ENCODE measurements at regions not wholly inside any gene's neighbourhood (a gene's known extent, or its start where the extent isn't known, plus 50 kb on each side); places are given as distances from the start of the nearest gene placed in this dataset.

DNA sequence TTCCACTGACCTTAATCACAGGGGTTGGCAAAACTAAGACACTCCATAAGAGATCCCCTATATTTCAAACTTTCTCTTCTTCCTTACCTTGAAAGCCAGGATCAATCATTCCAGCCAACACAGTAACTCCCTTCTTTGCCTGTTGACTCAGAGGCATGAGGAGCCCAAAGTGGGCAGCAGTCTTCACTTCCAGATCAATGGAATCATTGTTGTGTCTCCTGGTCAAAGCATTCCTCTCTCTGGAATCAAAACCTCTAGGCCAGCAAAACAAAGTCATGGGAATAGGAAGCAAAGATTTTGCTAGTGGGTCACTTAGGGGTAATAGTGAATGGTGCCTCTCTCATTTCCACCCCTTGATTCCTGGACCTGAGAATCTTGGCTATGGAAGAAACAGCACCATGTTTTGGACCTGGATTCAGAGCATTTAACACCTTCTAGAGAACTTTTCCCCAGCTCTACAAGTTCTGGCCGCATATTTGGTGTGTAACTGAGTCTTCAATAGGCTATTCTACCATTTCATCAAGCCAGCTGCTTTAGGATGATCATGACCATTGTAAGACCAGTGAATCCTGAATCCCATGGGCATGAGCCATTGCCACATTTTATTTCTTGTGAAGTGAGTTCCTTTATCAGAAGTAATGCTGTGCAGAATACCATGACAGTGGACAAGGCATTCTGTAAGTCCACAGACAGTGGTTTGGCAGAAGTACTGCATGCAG lies 65.7 kb upstream of the SERPINE2 start:
- H4K20me1 ChIP-seq (ENCODE audit: insufficient read depth, low read length) = no peaks in the 10 kb centered on the region
- Mint-ChIP-seq H3K27me3 (ENCODE audit: low read depth, unreplicated experiment) (no peaks in the 10 kb centered on the region), H3K4me3 (ENCODE audit: unreplicated experiment) (no peak overlapping the region), H3K4me1 (ENCODE audit: low read depth, unreplicated experiment) (peaks cover 35% of the 10 kb centered on the region), H3K36me3 (ENCODE audit: low read depth, unreplicated experiment) (peaks cover 1% of the 10 kb centered on the region), H3K27ac (ENCODE audit: unreplicated experiment) (peak overlapping the region; percentile 82), H3K9me3 (ENCODE audit: unreplicated experiment) (peaks cover 4% of the 10 kb centered on the region)
- H3K4me3 ChIP-seq (ENCODE audit: insufficient read depth, low read depth, low read length) = no peak overlapping the region
- H3K4me1 ChIP-seq (ENCODE audit: insufficient read depth, low read length) = peaks cover 14% of the 10 kb centered on the region
- H3K27ac ChIP-seq (ENCODE audit: low read depth, low read length) = no peak overlapping the region
- FAIRE-seq (peak; percentile 60), DNase-seq (ENCODE audit: low read depth) (no peak)
- H3K36me3 ChIP-seq (ENCODE audit: insufficient read depth, low read length) = no peaks in the 10 kb centered on the region
- no peaks in the 10 kb centered on the region for H3K79me2 ChIP-seq (ENCODE audit: insufficient read depth, low read length)
- H2AFZ ChIP-seq (ENCODE audit: low read depth, low read length) = no peak overlapping the region
- H3K9me3 ChIP-seq (ENCODE audit: insufficient read depth, low read depth, low read length) = no peaks in the 10 kb centered on the region
- no peak overlapping the region for H3K4me2 ChIP-seq (ENCODE audit: low read length)
- H3K9ac ChIP-seq (ENCODE audit: low read length) = no peak overlapping the region
- TF ChIP-seq, protein P1, sequence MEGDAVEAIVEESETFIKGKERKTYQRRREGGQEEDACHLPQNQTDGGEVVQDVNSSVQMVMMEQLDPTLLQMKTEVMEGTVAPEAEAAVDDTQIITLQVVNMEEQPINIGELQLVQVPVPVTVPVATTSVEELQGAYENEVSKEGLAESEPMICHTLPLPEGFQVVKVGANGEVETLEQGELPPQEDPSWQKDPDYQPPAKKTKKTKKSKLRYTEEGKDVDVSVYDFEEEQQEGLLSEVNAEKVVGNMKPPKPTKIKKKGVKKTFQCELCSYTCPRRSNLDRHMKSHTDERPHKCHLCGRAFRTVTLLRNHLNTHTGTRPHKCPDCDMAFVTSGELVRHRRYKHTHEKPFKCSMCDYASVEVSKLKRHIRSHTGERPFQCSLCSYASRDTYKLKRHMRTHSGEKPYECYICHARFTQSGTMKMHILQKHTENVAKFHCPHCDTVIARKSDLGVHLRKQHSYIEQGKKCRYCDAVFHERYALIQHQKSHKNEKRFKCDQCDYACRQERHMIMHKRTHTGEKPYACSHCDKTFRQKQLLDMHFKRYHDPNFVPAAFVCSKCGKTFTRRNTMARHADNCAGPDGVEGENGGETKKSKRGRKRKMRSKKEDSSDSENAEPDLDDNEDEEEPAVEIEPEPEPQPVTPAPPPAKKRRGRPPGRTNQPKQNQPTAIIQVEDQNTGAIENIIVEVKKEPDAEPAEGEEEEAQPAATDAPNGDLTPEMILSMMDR (IDR thresholded peaks at IDR 0.05; ENCODE audit: insufficient read depth, low read depth, low read length) = no peak
- TF ChIP-seq EZH2 (IDR thresholded peaks at IDR 0.05; ENCODE audit: insufficient read depth, low read length) = no peak
- no peaks in the 10 kb centered on the region for H3K27me3 ChIP-seq (ENCODE audit: insufficient read depth, low read length)

DNA sequence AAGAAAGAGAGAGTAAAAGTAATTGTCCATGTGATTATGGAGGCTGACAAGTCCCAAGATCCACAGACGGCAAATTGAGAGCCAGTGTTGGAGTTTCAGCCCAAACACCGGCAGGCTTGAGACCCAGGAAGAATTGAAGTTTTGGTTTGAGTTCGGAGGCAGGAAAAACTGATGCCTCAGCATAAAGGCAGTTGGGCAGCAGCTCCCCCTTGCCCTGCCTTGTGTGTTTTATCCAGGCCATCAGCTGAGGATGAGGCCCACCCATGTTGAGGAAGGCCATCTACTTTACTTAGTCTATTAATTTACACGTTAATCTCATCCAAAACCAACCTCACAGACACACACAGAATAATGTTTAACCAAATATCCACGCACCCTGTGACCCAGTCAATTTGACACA lies 64.6 kb upstream of the SERPINE2 start:
- no peak overlapping the region for H2AFZ ChIP-seq (ENCODE audit: low read depth, low read length)
- DNase-seq (ENCODE audit: low read depth) (no peak), FAIRE-seq (no peak)
- H3K36me3 ChIP-seq (ENCODE audit: insufficient read depth, low read length) = no peaks in the 10 kb centered on the region
- H3K9me3 Mint-ChIP-seq (ENCODE audit: unreplicated experiment) = peaks cover 4% of the 10 kb centered on the region
- H3K27ac ChIP-seq (ENCODE audit: low read depth, low read length) = no peak overlapping the region
- peaks cover 1% of the 10 kb centered on the region for H3K36me3 Mint-ChIP-seq (ENCODE audit: low read depth, unreplicated experiment)
- H3K9me3 ChIP-seq (ENCODE audit: insufficient read depth, low read depth, low read length) = no peaks in the 10 kb centered on the region
- no peaks in the 10 kb centered on the region for H3K27me3 Mint-ChIP-seq (ENCODE audit: low read depth, unreplicated experiment)
- H3K4me1 Mint-ChIP-seq (ENCODE audit: low read depth, unreplicated experiment) = peaks cover 33% of the 10 kb centered on the region
- TF ChIP-seq, protein P1 (IDR thresholded peaks at IDR 0.05; ENCODE audit: insufficient read depth, low read depth, low read length) = no peak
- TF ChIP-seq EZH2 (IDR thresholded peaks at IDR 0.05; ENCODE audit: insufficient read depth, low read length) = no peak
- H3K4me3 Mint-ChIP-seq (ENCODE audit: unreplicated experiment) = no peak overlapping the region
- H4K20me1 ChIP-seq (ENCODE audit: insufficient read depth, low read length) = no peaks in the 10 kb centered on the region
- no peak overlapping the region for H3K4me3 ChIP-seq (ENCODE audit: insufficient read depth, low read depth, low read length)
- no peaks in the 10 kb centered on the region for H3K79me2 ChIP-seq (ENCODE audit: insufficient read depth, low read length)
- no peak overlapping the region for H3K9ac ChIP-seq (ENCODE audit: low read length)
- peak overlapping the region; percentile 98 for H3K27ac Mint-ChIP-seq (ENCODE audit: unreplicated experiment)
- peaks cover 14% of the 10 kb centered on the region for H3K4me1 ChIP-seq (ENCODE audit: insufficient read depth, low read length)
- no peak overlapping the region for H3K4me2 ChIP-seq (ENCODE audit: low read length)
- H3K27me3 ChIP-seq (ENCODE audit: insufficient read depth, low read length) = no peaks in the 10 kb centered on the region

DNA sequence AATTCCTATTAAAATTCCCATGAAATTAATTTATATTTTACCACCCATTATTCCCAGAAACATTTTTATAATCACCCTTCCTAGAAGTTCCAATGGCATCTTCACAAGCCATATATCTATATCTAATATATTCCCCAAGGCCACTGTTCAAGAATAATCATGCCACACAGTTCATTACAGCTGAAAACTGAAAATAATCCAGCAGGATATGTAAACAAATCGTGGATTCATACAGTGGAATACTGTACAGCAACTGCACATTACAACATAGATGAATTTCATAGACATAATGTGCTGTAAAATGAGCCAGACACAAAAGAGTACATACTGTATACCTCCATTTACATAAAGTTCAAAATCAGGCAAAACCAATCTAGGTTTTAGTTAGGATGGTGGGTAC lies 63.9 kb upstream of the SERPINE2 start:
- Mint-ChIP-seq H3K36me3 (ENCODE audit: low read depth, unreplicated experiment) (peaks cover 1% of the 10 kb centered on the region), H3K27ac (ENCODE audit: unreplicated experiment) (peak overlapping the region; percentile 98), H3K27me3 (ENCODE audit: low read depth, unreplicated experiment) (no peaks in the 10 kb centered on the region), H3K4me1 (ENCODE audit: low read depth, unreplicated experiment) (peaks cover 33% of the 10 kb centered on the region), H3K9me3 (ENCODE audit: unreplicated experiment) (peaks cover 4% of the 10 kb centered on the region), H3K4me3 (ENCODE audit: unreplicated experiment) (no peak overlapping the region)
- Histone ChIP-seq H3K4me3 (ENCODE audit: insufficient read depth, low read depth, low read length) (no peak overlapping the region), H4K20me1 (ENCODE audit: insufficient read depth, low read length) (no peaks in the 10 kb centered on the region), H3K27ac (ENCODE audit: low read depth, low read length) (no peak overlapping the region), H2AFZ (ENCODE audit: low read depth, low read length) (no peak overlapping the region), H3K27me3 (ENCODE audit: insufficient read depth, low read length) (no peaks in the 10 kb centered on the region), H3K9me3 (ENCODE audit: insufficient read depth, low read depth, low read length) (no peaks in the 10 kb centered on the region), H3K36me3 (ENCODE audit: insufficient read depth, low read length) (no peaks in the 10 kb centered on the region), H3K9ac (ENCODE audit: low read length) (no peak overlapping the region), H3K4me1 (ENCODE audit: insufficient read depth, low read length) (peaks cover 14% of the 10 kb centered on the region), H3K79me2 (ENCODE audit: insufficient read depth, low read length) (no peaks in the 10 kb centered on the region), H3K4me2 (ENCODE audit: low read length) (no peak overlapping the region)
- FAIRE-seq = no peak
- DNase-seq (ENCODE audit: low read depth) = no peak
- TF ChIP-seq, protein P1 (IDR thresholded peaks at IDR 0.05; ENCODE audit: insufficient read depth, low read depth, low read length) = no peak
- no peak for TF ChIP-seq EZH2 (IDR thresholded peaks at IDR 0.05; ENCODE audit: insufficient read depth, low read length)

Measured in astrocyte (in vitro differentiated cells and primary cell).